A549 (cell line): ENCODE measurements at regions not wholly inside any gene's neighbourhood (a gene's known extent, or its start where the extent isn't known, plus 50 kb on each side); places are given as distances from the start of the nearest gene placed in this dataset.

Experiments used
- ATAC-seq, 2 experiments: fragments of 200-7000 bp in 1 of 2; fragments of >200 bp in 1 of 2; cut with Nextera tagmentation in 1 of 2; cut with Tn5 transposase in 1 of 2; 3 replicates each; pipeline versions ENCODE4 v1.8.0 to v1.9.1; 2018 to 2020; ENCODE audit warnings: mild to moderate bottlenecking in 1 of 2, moderate library complexity in 1 of 2
- CTCF ChIA-PET: fragments of 300-600 bp; sonication (Branson Sonifier 250); formaldehyde crosslinking; extraction: SDS; loops from one replicate; lab custom pipeline; 2021; ENCODE audit warnings: antibody characterized with exemption, inconsistent platforms; lab: Yijun Ruan, JAX
- POLR2A ChIA-PET: fragments of 350-600 bp; formaldehyde crosslinking; extraction: SDS; loops from one replicate; lab custom pipeline; 2021; ENCODE audit warnings: antibody characterized with exemption, inconsistent platforms; lab: Yijun Ruan, JAX
- DNase-seq, 2 experiments: peaks; one replicate each; pipeline versions ENCODE4 v3.0.0 to v3.0.0-alpha.2; 2011 to 2016; ENCODE audit warnings: low read depth in 1 of 2, low spot score in 1 of 2
- FAIRE-seq: peaks from 2 replicates; lab custom pipeline; 2011; peaks lifted over from hg19 to GRCh38; lab: Jason Lieb, UNC
- H3K27ac ChIP-seq, 2 experiments: fragments of >200 bp; sonication (Bioruptor Twin); formaldehyde crosslinking; 3 replicates each; pipeline ENCODE4 v1.5.1; 2016 to 2017
- H3K4me1 ChIP-seq: fragments of >200 bp; sonication (Bioruptor Twin); formaldehyde crosslinking; 3 replicates; pipeline ENCODE4 v1.6.1; 2016
- H3K4me2 ChIP-seq: fragments of >200 bp; sonication (Bioruptor Twin); formaldehyde crosslinking; 3 replicates; pipeline ENCODE4 v1.6.1; 2016
- H3K4me3 ChIP-seq: fragments of >200 bp; sonication (Bioruptor Twin); formaldehyde crosslinking; 3 replicates; pipeline ENCODE4 v1.5.1; 2016
- H3K9me3 ChIP-seq: fragments of >200 bp; sonication (Bioruptor Twin); formaldehyde crosslinking; 3 replicates; pipeline ENCODE4 v1.6.1; 2016
- BCL3 ChIP-seq: fragments of >200 bp; sonication (Bioruptor Twin); formaldehyde crosslinking; IDR thresholded peaks from 3 replicates; pipeline ENCODE4 v1.6.1; 2016
- BHLHE40 ChIP-seq: IDR thresholded peaks from 2 replicates; pipeline ENCODE4 v1.6.1; 2012; ENCODE audit warnings: low read depth, low read length, inconsistent platforms
- CBX8 ChIP-seq: fragments of 200-600 bp; sonication (generic); IDR thresholded peaks from 2 replicates; pipeline ENCODE4 v1.6.1; 2016
- CEBPB ChIP-seq, 2 experiments: fragments of >200 bp in 1 of 2; sonication (Bioruptor Twin) in 1 of 2; formaldehyde crosslinking in 1 of 2; IDR thresholded peaks; 2 replicates each; pipeline ENCODE4 v1.6.1; 2012 to 2016
- CTCF ChIP-seq: fragments of >200 bp; sonication (Bioruptor Twin); formaldehyde crosslinking; IDR thresholded peaks from 3 replicates; pipeline ENCODE4 v1.5.1; 2016
- E2F6 ChIP-seq: IDR thresholded peaks from 2 replicates; pipeline ENCODE4 v1.6.1; 2012; ENCODE audit warnings: low read depth, borderline replicate concordance
- EHF ChIP-seq: fragments of 250-450 bp; sonication (Bioruptor Pico); IDR thresholded peaks from 2 replicates; pipeline ENCODE4 v1.5.0; 2020; ENCODE audit warnings: mild to moderate bottlenecking
- ELK1 ChIP-seq: fragments of 150-350 bp; IDR thresholded peaks from 2 replicates; pipeline ENCODE4 v1.6.1; 2014; ENCODE audit warnings: low read depth, mild to moderate bottlenecking, low read length
- ESRRA ChIP-seq: fragments of 150-350 bp; IDR thresholded peaks from 2 replicates; pipeline ENCODE4 v1.6.1; 2014; ENCODE audit warnings: mild to moderate bottlenecking, low read length, borderline replicate concordance
- FOSB ChIP-seq: fragments of 250-450 bp; sonication (Bioruptor Pico); IDR thresholded peaks from 2 replicates; pipeline ENCODE4 v1.5.0; 2020; ENCODE audit warnings: mild to moderate bottlenecking, moderate library complexity
- FOXS1 ChIP-seq: fragments of 250-450 bp; sonication (Bioruptor Pico); IDR thresholded peaks from 2 replicates; pipeline ENCODE4 v1.5.0; 2020; ENCODE audit warnings: mild to moderate bottlenecking, moderate library complexity
- GATA3 ChIP-seq: IDR thresholded peaks from 2 replicates; pipeline ENCODE4 v1.6.1; 2012; ENCODE audit warnings: borderline replicate concordance
- HOXB13 ChIP-seq: fragments of 250-450 bp; sonication (Bioruptor Pico); IDR thresholded peaks from 2 replicates; pipeline ENCODE4 v1.5.0; 2020; ENCODE audit warnings: low read depth, mild to moderate bottlenecking, moderate library complexity
- KDM1A ChIP-seq: fragments of 200-600 bp; sonication (generic); IDR thresholded peaks from 2 replicates; pipeline ENCODE4 v1.6.1; 2016; ENCODE audit warnings: low read depth, mild to moderate bottlenecking
- KDM5A ChIP-seq: fragments of 200-600 bp; sonication (generic); IDR thresholded peaks from 2 replicates; pipeline ENCODE4 v1.6.1; 2016; ENCODE audit warnings: antibody characterized with exemption, mild to moderate bottlenecking
- NFE2L2 ChIP-seq: fragments of 150-350 bp; conservative IDR thresholded peaks from 2 replicates; pipeline ENCODE4 v1.6.1; 2014; ENCODE audit warnings: low read length
- PHF8 ChIP-seq: fragments of 200-600 bp; sonication (generic); IDR thresholded peaks from 2 replicates; pipeline ENCODE4 v1.6.1; 2016; ENCODE audit warnings: low read depth, mild to moderate bottlenecking, antibody characterized with exemption, moderate library complexity, borderline replicate concordance
- POLR2A ChIP-seq: IDR thresholded peaks from 2 replicates; pipeline ENCODE4 v1.6.1; 2012; ENCODE audit warnings: mild to moderate bottlenecking, low read length
- RNF2 ChIP-seq: fragments of 200-600 bp; sonication (generic); IDR thresholded peaks from 2 replicates; pipeline ENCODE4 v1.6.1; 2016; ENCODE audit warnings: low read depth, mild to moderate bottlenecking, antibody characterized with exemption, moderate library complexity, borderline replicate concordance
- TP53 ChIP-seq: fragments of 250-450 bp; sonication (Bioruptor Pico); IDR thresholded peaks from 2 replicates; pipeline ENCODE4 v1.5.0; 2021; ENCODE audit warnings: mild to moderate bottlenecking, moderate library complexity
- USF2 ChIP-seq: fragments of 450-650 bp; IDR thresholded peaks from 2 replicates; pipeline ENCODE4 v1.6.1; 2014; ENCODE audit warnings: antibody characterized with exemption
- ZFP36 ChIP-seq: fragments of 450-650 bp; IDR thresholded peaks from 2 replicates; pipeline ENCODE4 v1.6.1; 2014; ENCODE audit warnings: borderline replicate concordance; ENCODE audit not compliant: partially characterized antibody
- ZSCAN20 ChIP-seq: fragments of 250-450 bp; sonication (Bioruptor Pico); IDR thresholded peaks from 2 replicates; pipeline ENCODE4 v1.8.0; 2022; ENCODE audit warnings: mild to moderate bottlenecking, moderate library complexity
- WGBS: methylation state at CpG from one replicate; pipeline ENCODE4 v1.1.6; 2017; ENCODE audit errors: missing lambda C conversion rate; 5-methylcytosine and 5-hydroxymethylcytosine counted together

- no peak for TF ChIP-seq E2F6
Measured at GRCh38 chr15:96766366-96766765, 435.9 kb downstream of the NR2F2 start (continued).

GRCh38 chr15:96767703-96768434 is 437.4 kb downstream of the NR2F2 start:
- H3K4me3 ChIP-seq = no peak overlapping the region
- POLR2A ChIA-PET = no interaction called here
- no peak overlapping the region for H3K4me2 ChIP-seq
- no peak for FAIRE-seq
- CTCF ChIA-PET = no interaction called here
- H3K27ac ChIP-seq = no peak overlapping the region
- no peak for ATAC-seq
- H3K9me3 ChIP-seq = no peaks in the 10 kb centered on the region
- WGBS = 1% methylated on average over 10 of the region's 10 CpGs
- DNase-seq = no peak
- no peak for TF ChIP-seq KDM1A
- TF ChIP-seq USF2 = no peak
- TF ChIP-seq POLR2A = no peak
- TF ChIP-seq GATA3 = no peak
- no peak for TF ChIP-seq EHF
- TF ChIP-seq ZFP36 = no peak
- H3K4me1 ChIP-seq = no peaks in the 10 kb centered on the region

GRCh38 chr15:96768435-96768789 is 437.9 kb downstream of the NR2F2 start:
- WGBS = 0% methylated on average over 5 of the region's 5 CpGs
- ATAC-seq = no peak
- POLR2A ChIA-PET = no interaction called here

GRCh38 chr15:96771035-96771434 is 440.5 kb downstream of the NR2F2 start:
- FAIRE-seq = no peak
- ATAC-seq = no peak
- no peak for DNase-seq
- H3K27ac ChIP-seq = no peak overlapping the region
- WGBS = 3% methylated on average over 2 of the region's 2 CpGs
- H3K4me2 ChIP-seq = no peak overlapping the region
- H3K4me3 ChIP-seq = no peak overlapping the region
- CTCF ChIA-PET = no interaction called here
- no peaks in the 10 kb centered on the region for H3K9me3 ChIP-seq
- no peaks in the 10 kb centered on the region for H3K4me1 ChIP-seq
- POLR2A ChIA-PET = no interaction called here
- no peak for TF ChIP-seq HOXB13 (CRISPR knock-in tag)
- no peak for TF ChIP-seq ZSCAN20 (CRISPR knock-in tag)
- no peak for TF ChIP-seq BCL3
- no peak for TF ChIP-seq FOSB (CRISPR knock-in tag)
- TF ChIP-seq BHLHE40 = no peak
- no peak for TF ChIP-seq KDM5A
- TF ChIP-seq CEBPB (IDR thresholded peaks at IDR 0.05) = no peak
- no peak for TF ChIP-seq ESRRA
- no peak for TF ChIP-seq EHF
- TF ChIP-seq ZFP36 = no peak
- no peak for TF ChIP-seq CBX8
- TF ChIP-seq NFE2L2 = no peak
- TF ChIP-seq E2F6 = no peak
- no peak for TF ChIP-seq RNF2
- TF ChIP-seq PHF8 = no peak
- no peak for TF ChIP-seq TP53
- TF ChIP-seq ELK1 = no peak
- TF ChIP-seq FOXS1 = no peak
- no peak for TF ChIP-seq CTCF

More at GRCh38 chr15:96768435-96768789, 437.9 kb downstream of the NR2F2 start:
- no peak overlapping the region for H3K4me2 ChIP-seq
- H3K4me1 ChIP-seq = no peaks in the 10 kb centered on the region
- no peak overlapping the region for H3K27ac ChIP-seq
- no peak for DNase-seq
- CTCF ChIA-PET = no interaction called here
- no peak for FAIRE-seq
- no peaks in the 10 kb centered on the region for H3K9me3 ChIP-seq
- no peak for TF ChIP-seq FOSB (CRISPR knock-in tag)
- no peak overlapping the region for H3K4me3 ChIP-seq
